HepG2 (cell line): ENCODE measurements at regions not wholly inside any gene's neighbourhood (a gene's known extent, or its start where the extent isn't known, plus 50 kb on each side); places are given as distances from the start of the nearest gene placed in this dataset.

Source experiments
- CTCF ChIP-seq: sonication (generic); formaldehyde crosslinking; IDR thresholded peaks from 2 replicates; pipeline ENCODE4 v1.5.0; 2020; ENCODE audit warnings: mild to moderate bottlenecking, missing genetic modification reagents, moderate library complexity
- ELK4 ChIP-seq: sonication (generic); formaldehyde crosslinking; IDR thresholded peaks from 2 replicates; pipeline ENCODE4 v1.9.0; 2021; ENCODE audit warnings: missing genetic modification reagents, borderline replicate concordance
- ZBTB14 ChIP-seq: sonication (generic); formaldehyde crosslinking; IDR thresholded peaks from 2 replicates; pipeline ENCODE4 v1.4.0; 2020; ENCODE audit warnings: missing genetic modification reagents
- ZSCAN29 ChIP-seq: sonication (generic); formaldehyde crosslinking; conservative IDR thresholded peaks from 2 replicates; pipeline ENCODE4 v1.4.0; 2020; ENCODE audit warnings: mild to moderate bottlenecking, missing genetic modification reagents

GRCh38 chr13:107124129-107124718 is 556.3 kb upstream of the ARGLU1 start:
- TF ChIP-seq ELK4 (CRISPR knock-in tag) (no peak), ZBTB14 (no peak), CTCF (CRISPR knock-in tag) (peak; percentile 48), ZSCAN29 (CRISPR knock-in tag) (no peak)
